HG02798 (cell line): ENCODE measurements at regions not wholly inside any gene's neighbourhood (a gene's known extent, or its start where the extent isn't known, plus 50 kb on each side); places are given as distances from the start of the nearest gene placed in this dataset.
"Not testable (repeated sequence)": the region's sequence is repeated elsewhere in the genome, so short reads cannot be mapped to it uniquely, and the experiment has no call there.

Source experiments
- ATAC-seq: cut with Tn5 transposase; IDR thresholded peaks from one replicate; pipeline ENCODE4 v1.9.1; 2021; ENCODE audit warnings: mild to moderate bottlenecking; ENCODE audit not compliant: unreplicated experiment, poor library complexity

- no peak for ATAC-seq
These were observed 157.2 kb upstream of the COX7C start for GRCh38 chr5:86460519-86460918.

- no peak for ATAC-seq
These were observed 156.4 kb upstream of the COX7C start for GRCh38 chr5:86461169-86461956.

GRCh38 chr5:86463339-86463738, 154.4 kb upstream of the COX7C start:
- ATAC-seq, result no peak

- no peak for ATAC-seq
These were observed 152.5 kb upstream of the COX7C start for GRCh38 chr5:86465052-86465838.

GRCh38 chr5:86466721-86467120, 151.0 kb upstream of the COX7C start:
- ATAC-seq, result not testable (repeated sequence)

GRCh38 chr5:86482008-86482407, 135.7 kb upstream of the COX7C start:
- no peak for ATAC-seq

- no peak for ATAC-seq
These were observed 124.0 kb upstream of the COX7C start for GRCh38 chr5:86493777-86494176.

GRCh38 chr5:86500947-86501346, 116.8 kb upstream of the COX7C start:
- no peak for ATAC-seq

GRCh38 chr5:86507574-86507973, 110.2 kb upstream of the COX7C start:
- ATAC-seq, result no peak

- not testable (repeated sequence) for ATAC-seq
These were observed 107.3 kb upstream of the COX7C start for GRCh38 chr5:86510330-86510915.

- ATAC-seq, result no peak
These were observed 94.0 kb upstream of the COX7C start for GRCh38 chr5:86523718-86524117.

GRCh38 chr5:86525622-86526021, 92.1 kb upstream of the COX7C start:
- no peak for ATAC-seq

GRCh38 chr5:86526811-86527348, 90.9 kb upstream of the COX7C start:
- ATAC-seq, result peak; percentile 84

- no peak for ATAC-seq
These were observed 85.3 kb upstream of the COX7C start for GRCh38 chr5:86532429-86532828.

GRCh38 chr5:86536396-86536795, 81.3 kb upstream of the COX7C start:
- ATAC-seq, result no peak

GRCh38 chr5:86542532-86542931, 75.2 kb upstream of the COX7C start:
- peak; percentile 79 for ATAC-seq

GRCh38 chr5:86546044-86546443, 71.7 kb upstream of the COX7C start:
- ATAC-seq, result no peak

GRCh38 chr5:86546582-86546981, 71.2 kb upstream of the COX7C start:
- no peak for ATAC-seq

GRCh38 chr5:86554638-86555037, 63.1 kb upstream of the COX7C start:
- no peak for ATAC-seq

GRCh38 chr5:86557920-86558319, 59.8 kb upstream of the COX7C start:
- ATAC-seq, result no peak

GRCh38 chr5:86565197-86565789, 52.4 kb upstream of the COX7C start:
- ATAC-seq, result peak; percentile 65
